H9 (cell line): ENCODE measurements at regions not wholly inside any gene's neighbourhood (a gene's known extent, or its start where the extent isn't known, plus 50 kb on each side); places are given as distances from the start of the nearest gene placed in this dataset.
A peak's percentile ranks its signal among the peaks of the same experiment; 100 is the strongest.

Experiments used
- DNase-seq: peaks from one replicate; pipeline ENCODE4 v3.0.0-alpha.2; 2017
- H2AFZ ChIP-seq: one replicate; pipeline ENCODE4 v1.6.1; 2013; ENCODE audit warnings: mild to moderate bottlenecking, low read length, control low read depth, moderate library complexity
- H2AK5ac ChIP-seq: 2 replicates; pipeline ENCODE4 v1.6.1; 2013; ENCODE audit warnings: low read length, control low read depth, mixed read lengths; ENCODE audit not compliant: insufficient read length
- H2BK120ac ChIP-seq: one replicate; pipeline ENCODE4 v1.6.1; 2013; ENCODE audit warnings: low read depth, mild to moderate bottlenecking, low read length, control low read depth, inconsistent platforms; ENCODE audit not compliant: poor library complexity, severe bottlenecking
- H2BK12ac ChIP-seq: 2 replicates; pipeline ENCODE4 v1.6.1; 2013; ENCODE audit warnings: low read length, control low read depth, mixed read lengths, low read depth; ENCODE audit not compliant: insufficient read length
- H2BK15ac ChIP-seq: 2 replicates; pipeline ENCODE4 v1.6.1; 2013; ENCODE audit warnings: low read depth, low read length, control low read depth
- H2BK20ac ChIP-seq: one replicate; pipeline ENCODE4 v1.6.1; 2013; ENCODE audit warnings: low read depth, mild to moderate bottlenecking, low read length, control low read depth, inconsistent platforms; ENCODE audit not compliant: poor library complexity, severe bottlenecking
- H2BK5ac ChIP-seq: 2 replicates; pipeline ENCODE4 v1.6.1; 2013; ENCODE audit warnings: low read length, control low read depth, mixed read lengths; ENCODE audit not compliant: insufficient read length
- H3K14ac ChIP-seq: 2 replicates; pipeline ENCODE4 v1.6.1; 2013; ENCODE audit warnings: low read length, control low read depth; ENCODE audit not compliant: insufficient read depth
- H3K18ac ChIP-seq: 2 replicates; pipeline ENCODE4 v1.6.1; 2013; ENCODE audit warnings: low read depth, mild to moderate bottlenecking, mixed read lengths, low read length, control low read depth; ENCODE audit not compliant: insufficient read length
- H3K23ac ChIP-seq: 2 replicates; pipeline ENCODE4 v1.6.1; 2013; ENCODE audit warnings: low read length, control low read depth, mixed read lengths, low read depth; ENCODE audit not compliant: insufficient read length
- H3K23me2 ChIP-seq: 2 replicates; pipeline ENCODE4 v1.6.1; 2013; ENCODE audit warnings: low read depth, mild to moderate bottlenecking, mixed read lengths, low read length, control low read depth; ENCODE audit not compliant: insufficient read length, poor library complexity, severe bottlenecking
- H3K27ac ChIP-seq: 2 replicates; pipeline ENCODE4 v1.5.1; 2013; ENCODE audit warnings: low read length, control low read depth, mixed read lengths, low read depth; ENCODE audit not compliant: insufficient read length
- H3K27me3 ChIP-seq: 2 replicates; pipeline ENCODE4 v1.6.1; 2013; ENCODE audit warnings: low read length, control low read depth, inconsistent platforms; ENCODE audit not compliant: insufficient read depth
- H3K4ac ChIP-seq: 2 replicates; pipeline ENCODE4 v1.6.1; 2013; ENCODE audit warnings: low read depth, mild to moderate bottlenecking, control low read depth, inconsistent platforms, low read length, moderate library complexity
- H3K4me1 ChIP-seq: 2 replicates; pipeline ENCODE4 v1.6.1; 2013; ENCODE audit warnings: low read length, control low read depth, inconsistent platforms; ENCODE audit not compliant: insufficient read depth
- H3K4me2 ChIP-seq: 2 replicates; pipeline ENCODE4 v1.6.1; 2013; ENCODE audit warnings: low read length, control low read depth, mixed read lengths; ENCODE audit not compliant: insufficient read length, insufficient read depth
- H3K56ac ChIP-seq: 2 replicates; pipeline ENCODE4 v1.6.1; 2013; ENCODE audit warnings: low read depth, mild to moderate bottlenecking, mixed read lengths, low read length, control low read depth; ENCODE audit not compliant: insufficient read length
- H3K79me1 ChIP-seq: 2 replicates; pipeline ENCODE4 v1.6.1; 2013; ENCODE audit warnings: low read depth, mild to moderate bottlenecking, moderate library complexity, low read length, control low read depth, inconsistent platforms; ENCODE audit not compliant: insufficient read depth, poor library complexity, severe bottlenecking
- H3K79me2 ChIP-seq: 2 replicates; pipeline ENCODE4 v1.6.1; 2013; ENCODE audit warnings: low read length, control low read depth, inconsistent platforms; ENCODE audit not compliant: insufficient read depth
- H3K9ac ChIP-seq: 2 replicates; pipeline ENCODE4 v1.6.1; 2013; ENCODE audit warnings: low read length, control low read depth, mixed read lengths; ENCODE audit not compliant: insufficient read length; ENCODE audit errors: extremely low read depth
- H3K9me3 ChIP-seq: one replicate; pipeline ENCODE4 v1.6.1; 2013; ENCODE audit warnings: low read depth, low read length, inconsistent platforms; ENCODE audit not compliant: control insufficient read depth
- H3T11ph ChIP-seq: one replicate; pipeline ENCODE4 v1.6.1; 2013; ENCODE audit warnings: mild to moderate bottlenecking, low read length, control low read depth, inconsistent platforms
- H4K20me1 ChIP-seq: one replicate; pipeline ENCODE4 v1.6.1; 2013; ENCODE audit not compliant: control insufficient read depth, insufficient read length, insufficient read depth
- H4K5ac ChIP-seq: 2 replicates; pipeline ENCODE4 v1.6.1; 2013; ENCODE audit warnings: low read depth, mild to moderate bottlenecking, mixed read lengths, low read length, control low read depth; ENCODE audit not compliant: insufficient read length
- H4K8ac ChIP-seq: replicated peaks from 2 replicates; pipeline ENCODE4 v1.6.1; 2013; ENCODE audit warnings: low read length, control low read depth, mixed read lengths, low read depth; ENCODE audit not compliant: insufficient read length
- H4K91ac ChIP-seq: 2 replicates; pipeline ENCODE4 v1.6.1; 2013; ENCODE audit warnings: low read depth, mild to moderate bottlenecking, moderate library complexity, mixed read lengths, low read length, control low read depth; ENCODE audit not compliant: insufficient read length
- H3K27ac Mint-ChIP-seq, 3 experiments: 2 replicates in 2 of 3; 3 replicates in 1 of 3; pipeline ENCODE4 v1.8.0; 2020 to 2021; ENCODE audit warnings: mixed read lengths in 3 of 3, mild to moderate bottlenecking in 1 of 3, moderate library complexity in 1 of 3
- H3K27me3 Mint-ChIP-seq: 2 replicates; pipeline ENCODE4 v1.8.0; 2021; ENCODE audit warnings: low read depth, mild to moderate bottlenecking, moderate library complexity, mixed read lengths
- H3K36me3 Mint-ChIP-seq, 3 experiments: 2 replicates in 2 of 3; 3 replicates in 1 of 3; pipeline ENCODE4 v1.8.0; 2020 to 2021; ENCODE audit warnings: low read depth in 3 of 3, mixed read lengths in 3 of 3; ENCODE audit not compliant: insufficient read depth in 1 of 3
- H3K4me1 Mint-ChIP-seq, 2 experiments: 2 replicates each; pipeline ENCODE4 v1.8.0; 2020; ENCODE audit warnings: mixed read lengths in 2 of 2
- H3K4me3 Mint-ChIP-seq, 2 experiments: 2 replicates in 1 of 2; 3 replicates in 1 of 2; pipeline ENCODE4 v1.8.0; 2020 to 2021; ENCODE audit warnings: mild to moderate bottlenecking in 2 of 2, mixed read lengths in 2 of 2, moderate library complexity in 1 of 2
- H3K9me3 Mint-ChIP-seq, 2 experiments: 2 replicates in 1 of 2; 3 replicates in 1 of 2; pipeline ENCODE4 v1.8.0; 2020; ENCODE audit warnings: mild to moderate bottlenecking in 2 of 2, mixed read lengths in 2 of 2, moderate library complexity in 1 of 2
- WGBS: extraction: QIAGEN DNeasy Blood & Tissue Kit; methylation state at CpG from one replicate; pipeline ENCODE4 v1.1.7; 2013; ENCODE audit warnings: missing lambda C conversion rate, low lambda C conversion rate, mixed read lengths; ENCODE audit not compliant: insufficient read length; ENCODE audit errors: extremely low coverage; 5-methylcytosine and 5-hydroxymethylcytosine counted together
- TF ChIP-seq, protein P1 (sequence below): fragments of 200-600 bp; sonication (generic); conservative IDR thresholded peaks from 3 replicates; pipeline ENCODE4 v1.8.0; 2021; ENCODE audit warnings: antibody characterized with exemption, mild to moderate bottlenecking

DNA sequence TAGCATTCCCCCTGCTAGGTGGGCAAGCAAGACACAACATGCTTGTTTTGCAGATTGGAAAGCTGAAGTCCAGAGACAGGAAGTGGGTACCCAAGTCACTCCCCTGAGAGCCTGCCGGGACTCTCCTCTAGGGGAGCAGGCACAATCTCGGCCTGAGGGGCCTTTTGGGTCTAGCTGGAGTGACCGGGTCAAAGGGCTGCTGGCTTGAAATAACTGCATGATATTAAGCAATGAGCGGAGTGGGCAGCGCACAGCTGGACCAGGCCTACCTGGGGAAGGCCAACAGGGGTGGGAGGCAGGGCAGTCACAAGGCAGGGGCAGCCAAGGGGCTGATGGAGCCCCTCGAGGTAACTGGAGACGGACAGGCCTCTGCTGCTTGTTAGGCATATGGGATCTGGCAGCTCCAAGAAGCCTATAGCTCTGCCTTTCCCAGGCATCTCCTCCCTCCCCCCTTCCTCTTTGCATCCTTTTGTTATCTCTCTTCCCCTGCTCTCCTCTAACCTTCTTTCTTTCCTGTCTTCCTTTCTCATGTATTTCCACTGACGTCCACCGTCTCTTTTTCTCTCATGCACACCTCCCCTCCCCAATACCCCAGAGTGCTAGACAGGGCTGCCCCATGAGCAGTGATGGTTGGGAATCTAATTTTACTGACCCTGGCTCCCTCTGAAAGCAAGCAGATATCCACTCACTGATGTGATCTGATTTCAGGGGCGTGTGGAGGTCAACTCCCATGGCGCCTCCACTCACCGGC lies 237.5 kb downstream of the LOXHD1 start:
- Histone ChIP-seq H2AFZ (no peak overlapping the region), H3T11ph (no peak overlapping the region), H3K79me2 (no peaks in the 10 kb centered on the region), H4K5ac (no peak overlapping the region), H3K23ac (no peak overlapping the region), H3K4me1 (peaks cover 10% of the 10 kb centered on the region; the same call in 1 of the 2 replicates), H3K27ac (no peak overlapping the region), H2BK5ac (no peak overlapping the region), H2AK5ac (no peak overlapping the region), H2BK15ac (no peak overlapping the region; the same call in 1 of the 2 replicates), H2BK12ac (no peak overlapping the region), H3K18ac (no peak overlapping the region), H4K8ac (no peak overlapping the region), H3K23me2 (no peaks in the 10 kb centered on the region), H3K4ac (no peak overlapping the region), H4K20me1 (no peaks in the 10 kb centered on the region), H3K56ac (no peak overlapping the region), H3K9me3 (no peaks in the 10 kb centered on the region), H3K79me1 (no peaks in the 10 kb centered on the region), H4K91ac (no peak overlapping the region), H2BK20ac (no peak overlapping the region), H3K14ac (no peak overlapping the region), H3K9ac (no peak overlapping the region), H2BK120ac (no peak overlapping the region), H3K27me3 (no peaks in the 10 kb centered on the region), H3K4me2 (peak overlapping the region; percentile 20)
- no peaks in the 10 kb centered on the region; a peak in 1 of 5 replicates for H3K9me3 Mint-ChIP-seq
- H3K36me3 Mint-ChIP-seq, result no peaks in the 10 kb centered on the region; a peak in 1 of 7 replicates
- peaks cover 4% of the 10 kb centered on the region for H3K27me3 Mint-ChIP-seq
- H3K4me1 Mint-ChIP-seq, result peaks cover 47 to 63% of the 10 kb centered on the region in 2 experiments
- H3K4me3 Mint-ChIP-seq, result peak overlapping the region in 1 of 2 experiments; percentile 8; a peak in 1 of 5 replicates
- TF ChIP-seq, protein P1, sequence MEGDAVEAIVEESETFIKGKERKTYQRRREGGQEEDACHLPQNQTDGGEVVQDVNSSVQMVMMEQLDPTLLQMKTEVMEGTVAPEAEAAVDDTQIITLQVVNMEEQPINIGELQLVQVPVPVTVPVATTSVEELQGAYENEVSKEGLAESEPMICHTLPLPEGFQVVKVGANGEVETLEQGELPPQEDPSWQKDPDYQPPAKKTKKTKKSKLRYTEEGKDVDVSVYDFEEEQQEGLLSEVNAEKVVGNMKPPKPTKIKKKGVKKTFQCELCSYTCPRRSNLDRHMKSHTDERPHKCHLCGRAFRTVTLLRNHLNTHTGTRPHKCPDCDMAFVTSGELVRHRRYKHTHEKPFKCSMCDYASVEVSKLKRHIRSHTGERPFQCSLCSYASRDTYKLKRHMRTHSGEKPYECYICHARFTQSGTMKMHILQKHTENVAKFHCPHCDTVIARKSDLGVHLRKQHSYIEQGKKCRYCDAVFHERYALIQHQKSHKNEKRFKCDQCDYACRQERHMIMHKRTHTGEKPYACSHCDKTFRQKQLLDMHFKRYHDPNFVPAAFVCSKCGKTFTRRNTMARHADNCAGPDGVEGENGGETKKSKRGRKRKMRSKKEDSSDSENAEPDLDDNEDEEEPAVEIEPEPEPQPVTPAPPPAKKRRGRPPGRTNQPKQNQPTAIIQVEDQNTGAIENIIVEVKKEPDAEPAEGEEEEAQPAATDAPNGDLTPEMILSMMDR, result no peak; the same call in 2 of the 3 replicates
- no CpG with 5 or more reads among the region's 12 CpGs for whole genome bisulfite sequencing
- peak; percentile 52 for DNase-seq
- peak overlapping the region; percentile 9 to 91 (median 53); a peak in 5 of 7 replicates for H3K27ac Mint-ChIP-seq
